SU-DHL-6 (cell line): ENCODE measurements at regions not wholly inside any gene's neighbourhood (a gene's known extent, or its start where the extent isn't known, plus 50 kb on each side); places are given as distances from the start of the nearest gene placed in this dataset.

ENCODE experiments used
- CTCF ChIP-seq: fragments of 200-600 bp; sonication (generic); IDR thresholded peaks from one replicate; pipeline ENCODE4 v1.5.1; 2017; ENCODE audit warnings: antibody characterized with exemption, mild to moderate bottlenecking, low read length, moderate library complexity; ENCODE audit not compliant: insufficient read depth, poor library complexity, severe bottlenecking
- EZH2phosphoT487 ChIP-seq: fragments of 200-600 bp; sonication (generic), shearing (Covaris generic); conservative IDR thresholded peaks from 2 replicates; pipeline ENCODE4 v1.6.1; 2018; ENCODE audit warnings: mild to moderate bottlenecking, antibody characterized with exemption, low read length, moderate library complexity, mixed read lengths

- TF ChIP-seq CTCF (no peak), EZH2phosphoT487 (no peak)
Measured at GRCh38 chr7:67462781-67463191, 466.2 kb downstream of the TYW1 start.
